D721Med (cell line): ENCODE measurements at regions not wholly inside any gene's neighbourhood (a gene's known extent, or its start where the extent isn't known, plus 50 kb on each side); places are given as distances from the start of the nearest gene placed in this dataset.

Source experiments
- DNase-seq: peaks from one replicate; pipeline ENCODE4 v3.0.0; 2011; ENCODE audit warnings: low spot score; ENCODE audit not compliant: insufficient read length
- FAIRE-seq: peaks from 2 replicates; lab custom pipeline; 2011; peaks lifted over from hg19 to GRCh38; lab: Jason Lieb, UNC
- TF ChIP-seq, protein P1 (sequence below): IDR thresholded peaks from 2 replicates; pipeline ENCODE4 v1.5.1; 2012; ENCODE audit warnings: mild to moderate bottlenecking, control low read depth; ENCODE audit not compliant: insufficient read depth; ENCODE audit errors: missing control alignments

DNA sequence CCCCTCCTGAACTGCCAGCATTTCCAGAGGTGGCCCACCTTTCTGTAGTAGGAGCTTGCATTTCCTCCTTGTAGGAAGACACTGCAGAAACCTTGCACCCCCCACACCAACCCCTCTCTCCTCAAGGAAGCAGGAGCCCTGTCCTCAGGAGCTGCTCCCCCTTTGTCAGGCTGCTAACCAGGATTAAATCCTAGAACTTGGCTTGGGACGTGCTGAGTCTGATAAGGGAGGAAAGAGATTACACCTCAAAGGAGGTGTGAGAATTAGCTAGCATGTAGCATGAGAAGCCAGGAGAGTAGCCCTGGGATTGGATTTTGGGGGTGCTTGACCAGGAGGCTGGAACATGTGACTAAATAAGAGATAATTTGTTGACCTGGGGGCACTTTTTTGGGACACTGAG is 119.8 kb upstream of the ALDH1B1 start:
- FAIRE-seq (no peak), DNase-seq (no peak)
- TF ChIP-seq, protein P1, sequence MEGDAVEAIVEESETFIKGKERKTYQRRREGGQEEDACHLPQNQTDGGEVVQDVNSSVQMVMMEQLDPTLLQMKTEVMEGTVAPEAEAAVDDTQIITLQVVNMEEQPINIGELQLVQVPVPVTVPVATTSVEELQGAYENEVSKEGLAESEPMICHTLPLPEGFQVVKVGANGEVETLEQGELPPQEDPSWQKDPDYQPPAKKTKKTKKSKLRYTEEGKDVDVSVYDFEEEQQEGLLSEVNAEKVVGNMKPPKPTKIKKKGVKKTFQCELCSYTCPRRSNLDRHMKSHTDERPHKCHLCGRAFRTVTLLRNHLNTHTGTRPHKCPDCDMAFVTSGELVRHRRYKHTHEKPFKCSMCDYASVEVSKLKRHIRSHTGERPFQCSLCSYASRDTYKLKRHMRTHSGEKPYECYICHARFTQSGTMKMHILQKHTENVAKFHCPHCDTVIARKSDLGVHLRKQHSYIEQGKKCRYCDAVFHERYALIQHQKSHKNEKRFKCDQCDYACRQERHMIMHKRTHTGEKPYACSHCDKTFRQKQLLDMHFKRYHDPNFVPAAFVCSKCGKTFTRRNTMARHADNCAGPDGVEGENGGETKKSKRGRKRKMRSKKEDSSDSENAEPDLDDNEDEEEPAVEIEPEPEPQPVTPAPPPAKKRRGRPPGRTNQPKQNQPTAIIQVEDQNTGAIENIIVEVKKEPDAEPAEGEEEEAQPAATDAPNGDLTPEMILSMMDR, result no peak

DNA sequence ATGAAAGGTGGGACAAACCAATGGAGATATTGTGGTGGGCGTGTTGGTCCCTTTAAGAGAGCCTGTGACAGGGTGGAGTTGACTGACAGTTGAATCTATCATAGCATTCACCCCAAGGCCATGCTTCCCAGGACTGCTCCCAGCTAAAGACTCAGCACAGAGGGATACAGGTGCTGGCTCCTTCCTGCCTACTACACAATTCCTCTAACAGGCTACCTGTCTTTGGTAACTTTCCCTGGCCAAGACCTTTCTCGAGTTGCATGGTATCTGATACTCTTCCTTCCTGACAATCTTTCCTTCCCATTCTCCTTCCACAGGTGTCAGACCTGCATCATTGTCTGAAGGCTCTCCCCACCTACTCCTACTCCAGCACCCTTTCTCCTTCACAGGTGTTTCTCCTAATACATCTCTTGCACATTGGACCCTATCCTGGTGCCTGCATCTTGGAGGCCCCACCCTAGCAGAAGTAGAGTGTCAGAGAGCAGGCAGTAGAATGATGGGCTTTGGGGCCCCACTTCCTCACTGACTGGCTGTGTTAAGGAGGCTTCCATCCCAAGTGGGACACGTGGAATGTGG is 120.7 kb upstream of the ALDH1B1 start:
- TF ChIP-seq, protein P1, result no peak
- DNase-seq (no peak), FAIRE-seq (no peak)

DNA sequence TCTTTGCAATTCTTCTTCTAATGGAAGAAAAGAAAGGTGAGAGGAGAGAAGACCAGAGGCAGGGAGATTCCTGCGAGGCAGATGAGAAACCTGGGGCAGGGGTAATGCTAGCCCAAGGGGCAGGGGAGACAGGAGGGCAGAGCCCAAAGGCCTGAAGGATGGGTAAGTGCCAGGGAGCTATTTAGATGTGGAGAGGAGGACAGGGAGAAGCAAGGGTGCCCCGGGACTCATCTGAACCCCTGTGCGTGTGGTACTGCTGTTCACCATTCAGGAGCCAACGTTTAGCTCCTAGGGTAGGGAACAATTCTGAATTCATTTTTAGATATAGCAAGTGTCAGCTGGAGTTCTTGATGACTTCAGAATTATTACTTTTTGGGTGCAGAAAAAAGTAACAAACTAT is 122.7 kb upstream of the ALDH1B1 start:
- FAIRE-seq (no peak), DNase-seq (no peak)
- TF ChIP-seq, protein P1, result no peak

DNA sequence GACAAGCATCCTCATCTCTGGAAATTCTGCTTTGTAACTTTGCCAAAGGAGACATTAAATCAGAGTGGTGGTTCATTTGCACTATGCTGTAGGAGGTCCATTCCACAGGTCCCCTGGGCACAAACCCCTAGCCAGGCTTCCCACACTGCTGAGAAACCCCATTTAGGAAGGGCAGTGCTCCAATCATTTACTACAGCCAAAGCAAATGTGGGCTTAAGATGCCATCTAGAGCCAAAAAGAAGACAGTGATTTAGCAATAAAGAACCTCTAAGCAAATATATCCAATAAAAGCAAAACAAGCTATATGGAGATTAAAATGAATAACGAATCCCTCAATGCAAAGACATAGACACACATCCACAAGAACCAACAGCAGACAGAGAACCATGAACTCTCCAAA is 129.0 kb upstream of the ALDH1B1 start:
- no peak for DNase-seq
- no peak for FAIRE-seq
- TF ChIP-seq, protein P1, result peak; percentile 30

DNA sequence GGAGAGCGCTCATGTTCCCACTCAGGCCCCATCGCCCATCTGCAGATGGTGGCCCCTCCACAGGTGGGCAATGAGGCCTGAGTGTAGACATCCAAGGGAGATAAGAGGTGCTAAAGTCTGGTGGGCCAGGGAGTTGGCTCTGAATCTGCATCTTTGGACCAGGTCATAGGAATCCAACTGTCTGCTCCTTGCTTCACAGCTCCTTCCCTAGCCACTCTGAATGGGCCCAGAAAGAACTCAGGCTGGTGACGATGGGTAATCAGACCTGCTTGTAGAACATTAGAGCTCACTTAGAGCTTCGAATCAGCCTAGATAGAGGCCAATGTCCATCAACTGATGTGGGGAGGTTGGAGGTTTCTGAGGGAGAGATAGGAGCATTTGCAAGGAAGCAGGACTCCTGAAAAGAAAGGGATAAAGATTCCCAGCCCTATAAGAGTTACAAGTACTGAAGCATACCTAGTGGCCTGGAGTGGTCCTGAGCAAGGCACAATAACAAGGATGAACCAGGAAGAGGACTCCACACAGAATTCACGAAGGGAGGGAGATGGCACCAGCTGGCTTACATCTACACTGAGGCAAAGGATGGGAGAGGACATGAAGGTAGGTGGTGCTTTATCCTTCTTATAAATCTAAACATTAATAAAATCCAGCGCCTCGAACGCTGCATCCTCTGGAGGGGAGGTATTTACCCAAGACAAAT is 132.8 kb upstream of the ALDH1B1 start:
- TF ChIP-seq, protein P1, result no peak
- DNase-seq (no peak), FAIRE-seq (no peak)

DNA sequence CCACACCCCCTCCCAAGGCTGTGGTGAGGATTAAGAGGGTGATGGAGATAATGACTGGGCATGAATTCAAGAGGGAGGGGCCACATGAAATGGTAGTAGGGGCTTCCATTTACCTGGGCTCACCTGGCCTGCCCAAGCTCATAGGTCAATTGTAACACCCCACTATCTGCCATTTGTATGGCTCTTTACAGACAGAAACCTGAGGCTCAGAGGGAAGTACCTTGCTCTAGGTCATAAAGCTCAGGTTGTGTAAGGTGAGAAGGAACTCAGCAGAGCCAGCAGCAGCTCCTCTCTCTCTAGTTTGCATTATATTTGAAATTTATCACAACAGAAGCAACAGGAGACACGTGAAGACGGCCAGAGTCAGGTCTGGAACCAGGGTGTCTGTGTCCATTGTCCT is 133.4 kb upstream of the ALDH1B1 start:
- DNase-seq (no peak), FAIRE-seq (no peak)
- TF ChIP-seq, protein P1, result no peak

DNA sequence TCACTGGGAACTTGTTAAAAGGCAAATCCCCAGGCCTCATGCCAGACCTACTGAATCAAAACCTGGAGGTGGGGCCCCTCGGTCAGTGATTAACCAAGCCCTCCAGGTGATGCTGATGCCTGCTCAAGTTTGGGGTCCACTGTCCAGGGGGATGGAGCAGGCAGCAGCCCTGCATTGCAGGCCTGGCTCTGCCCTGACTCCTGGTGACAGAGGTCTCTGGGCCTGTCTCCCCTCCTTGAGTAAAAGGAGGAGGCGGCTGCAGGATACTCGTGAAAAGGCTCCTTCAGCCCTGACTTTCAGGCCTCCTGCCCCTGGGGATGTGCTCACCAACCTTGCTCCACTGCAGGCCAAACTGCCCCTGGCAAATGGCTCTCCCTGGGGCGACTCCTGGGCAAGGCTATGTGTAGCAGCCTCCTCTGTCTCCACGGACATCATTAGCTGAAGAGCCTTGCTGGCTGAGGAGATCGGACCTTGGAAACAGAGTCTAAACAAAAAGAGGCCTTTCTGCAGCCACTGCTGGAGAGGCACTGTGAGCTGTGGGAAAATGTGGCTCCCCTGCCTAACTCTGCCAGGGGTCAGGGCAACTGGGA is 134.8 kb upstream of the ALDH1B1 start:
- no peak for FAIRE-seq
- TF ChIP-seq, protein P1, result no peak
- DNase-seq, result no peak
